Transverse colon (tissue), 4 donors: ENCODE measurements at regions not wholly inside any gene's neighbourhood (a gene's known extent, or its start where the extent isn't known, plus 50 kb on each side); places are given as distances from the start of the nearest gene placed in this dataset.

Experiments
- CTCF ChIP-seq, 5 experiments: fragments of 200-600 bp in 3 of 5; fragments of 450-650 bp in 2 of 5; sonication (generic) in 3 of 5; IDR thresholded peaks; 1 replicate in 2 of 5; 2 replicates in 3 of 5; pipeline ENCODE4 v1.5.1; 2016 to 2017; ENCODE audit warnings: antibody characterized with exemption in 5 of 5, inconsistent platforms in 3 of 5, mild to moderate bottlenecking in 2 of 5, moderate library complexity in 1 of 5
- POLR2A ChIP-seq: fragments of 450-650 bp; IDR thresholded peaks from one replicate; pipeline ENCODE4 v1.6.1; 2016; ENCODE audit warnings: antibody characterized with exemption, mild to moderate bottlenecking, moderate library complexity
- POLR2AphosphoS5 ChIP-seq, 3 donors: sonication (generic); formaldehyde crosslinking; IDR thresholded peaks; one replicate each; pipeline ENCODE4 v1.6.1; 2016; ENCODE audit warnings: antibody characterized with exemption in 3 of 3

- TF ChIP-seq CTCF (IDR thresholded peaks at IDR 0.05) (no peak), POLR2AphosphoS5 (IDR thresholded peaks at IDR 0.05) (no peak), POLR2A (no peak)
These were observed 127.1 kb upstream of the ANO3 start for GRCh38 chr11:26204839-26205238.
